ENCODE measurements at regions not wholly inside any gene's neighbourhood (a gene's known extent, or its start where the extent isn't known, plus 50 kb on each side); places are given as distances from the start of the nearest gene placed in this dataset.
"Not testable (repeated sequence)": the region's sequence is repeated elsewhere in the genome, so short reads cannot be mapped to it uniquely, and the experiment has no call there.

DNA sequence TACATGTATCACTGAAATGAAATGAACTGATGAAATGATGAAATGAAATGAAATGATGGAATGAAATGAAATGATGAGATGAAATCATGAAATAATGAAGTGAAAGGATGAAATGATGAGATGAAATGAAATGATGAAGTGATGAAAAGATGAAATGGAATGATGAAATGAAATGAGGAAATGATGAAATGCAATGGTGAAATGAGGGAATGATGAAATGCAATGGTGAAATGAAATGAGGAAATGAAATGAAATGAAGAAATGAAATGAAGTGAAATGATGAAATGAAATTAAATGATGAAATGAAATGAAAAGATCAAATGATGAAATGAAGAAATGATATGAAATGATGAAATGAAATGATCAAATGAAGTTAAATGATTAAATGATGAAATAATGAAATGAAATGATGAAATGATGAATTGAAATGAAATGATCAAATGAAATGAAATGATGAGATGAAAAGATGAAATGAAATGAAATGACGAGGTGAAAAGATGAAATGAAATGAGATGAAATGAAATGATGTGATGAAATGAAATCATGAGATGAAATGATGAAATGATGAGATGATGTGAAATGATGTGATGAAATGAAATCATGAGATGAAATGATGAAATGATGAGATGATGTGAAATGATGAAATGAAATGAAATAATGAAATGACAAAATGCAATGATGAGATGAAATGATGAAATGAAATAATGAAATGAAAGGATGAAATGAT, 327.9 kb upstream of the WSB1 start:
- TF ChIP-seq POLR2A (IDR thresholded peaks at IDR 0.05): not testable (repeated sequence)
- TF ChIP-seq, protein P1, sequence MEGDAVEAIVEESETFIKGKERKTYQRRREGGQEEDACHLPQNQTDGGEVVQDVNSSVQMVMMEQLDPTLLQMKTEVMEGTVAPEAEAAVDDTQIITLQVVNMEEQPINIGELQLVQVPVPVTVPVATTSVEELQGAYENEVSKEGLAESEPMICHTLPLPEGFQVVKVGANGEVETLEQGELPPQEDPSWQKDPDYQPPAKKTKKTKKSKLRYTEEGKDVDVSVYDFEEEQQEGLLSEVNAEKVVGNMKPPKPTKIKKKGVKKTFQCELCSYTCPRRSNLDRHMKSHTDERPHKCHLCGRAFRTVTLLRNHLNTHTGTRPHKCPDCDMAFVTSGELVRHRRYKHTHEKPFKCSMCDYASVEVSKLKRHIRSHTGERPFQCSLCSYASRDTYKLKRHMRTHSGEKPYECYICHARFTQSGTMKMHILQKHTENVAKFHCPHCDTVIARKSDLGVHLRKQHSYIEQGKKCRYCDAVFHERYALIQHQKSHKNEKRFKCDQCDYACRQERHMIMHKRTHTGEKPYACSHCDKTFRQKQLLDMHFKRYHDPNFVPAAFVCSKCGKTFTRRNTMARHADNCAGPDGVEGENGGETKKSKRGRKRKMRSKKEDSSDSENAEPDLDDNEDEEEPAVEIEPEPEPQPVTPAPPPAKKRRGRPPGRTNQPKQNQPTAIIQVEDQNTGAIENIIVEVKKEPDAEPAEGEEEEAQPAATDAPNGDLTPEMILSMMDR (IDR thresholded peaks at IDR 0.05): not testable (repeated sequence)

Data from vagina (tissue), 2 donors.